ENCODE measurements at regions not wholly inside any gene's neighbourhood (a gene's known extent, or its start where the extent isn't known, plus 50 kb on each side); places are given as distances from the start of the nearest gene placed in this dataset.
"Not testable (repeated sequence)": the region's sequence is repeated elsewhere in the genome, so short reads cannot be mapped to it uniquely, and the experiment has no call there.

- no peak for DNase-seq (ENCODE audit: low read depth, low spot score)
Measured at GRCh38 chr1:182163821-182164223, 102.3 kb upstream of the ZNF648 start.

GRCh38 chr1:182159443-182159842 lies 97.9 kb upstream of the ZNF648 start:
- DNase-seq (ENCODE audit: low read depth, low spot score) = no peak

- DNase-seq (ENCODE audit: low read depth, low spot score) = no peak
Measured at GRCh38 chr1:182157187-182157586, 95.7 kb upstream of the ZNF648 start.

GRCh38 chr1:182154425-182154824 lies 92.9 kb upstream of the ZNF648 start:
- not testable (repeated sequence) for DNase-seq (ENCODE audit: low read depth, low spot score)

GRCh38 chr1:182149411-182149965 lies 88.0 kb upstream of the ZNF648 start:
- DNase-seq (ENCODE audit: low read depth, low spot score) = no peak

GRCh38 chr1:182147951-182148350 lies 86.4 kb upstream of the ZNF648 start:
- no peak for DNase-seq (ENCODE audit: low read depth, low spot score)

GRCh38 chr1:182147136-182147820 lies 85.8 kb upstream of the ZNF648 start:
- no peak for DNase-seq (ENCODE audit: low read depth, low spot score)

- no peak for DNase-seq (ENCODE audit: low read depth, low spot score)
Measured at GRCh38 chr1:182146286-182146685, 84.8 kb upstream of the ZNF648 start.

GRCh38 chr1:182145441-182145840 lies 83.9 kb upstream of the ZNF648 start:
- DNase-seq (ENCODE audit: low read depth, low spot score) = no peak

GRCh38 chr1:182144646-182145030 lies 83.1 kb upstream of the ZNF648 start:
- DNase-seq (ENCODE audit: low read depth, low spot score) = no peak

- no peak for DNase-seq (ENCODE audit: low read depth, low spot score)
Measured at GRCh38 chr1:182143825-182144645, 82.5 kb upstream of the ZNF648 start.

GRCh38 chr1:182143154-182143657 lies 81.7 kb upstream of the ZNF648 start:
- peak; percentile 47 for DNase-seq (ENCODE audit: low read depth, low spot score)

- no peak for DNase-seq (ENCODE audit: low read depth, low spot score)
Measured at GRCh38 chr1:182142621-182143020, 81.1 kb upstream of the ZNF648 start.

GRCh38 chr1:182141040-182141439 lies 79.5 kb upstream of the ZNF648 start:
- DNase-seq (ENCODE audit: low read depth, low spot score) = no peak

- no peak for DNase-seq (ENCODE audit: low read depth, low spot score)
Measured at GRCh38 chr1:182139496-182139895, 78.0 kb upstream of the ZNF648 start.

GRCh38 chr1:182137546-182137945 lies 76.0 kb upstream of the ZNF648 start:
- no peak for DNase-seq (ENCODE audit: low read depth, low spot score)

- DNase-seq (ENCODE audit: low read depth, low spot score) = no peak
Measured at GRCh38 chr1:182135946-182136345, 74.4 kb upstream of the ZNF648 start.

GRCh38 chr1:182134257-182134656 lies 72.7 kb upstream of the ZNF648 start:
- no peak for DNase-seq (ENCODE audit: low read depth, low spot score)

GRCh38 chr1:182133181-182133580 lies 71.7 kb upstream of the ZNF648 start:
- no peak for DNase-seq (ENCODE audit: low read depth, low spot score)

- DNase-seq (ENCODE audit: low read depth, low spot score) = no peak
Measured at GRCh38 chr1:182129398-182129797, 67.9 kb upstream of the ZNF648 start.

- DNase-seq (ENCODE audit: low read depth, low spot score) = no peak
Measured at GRCh38 chr1:182128502-182128901, 67.0 kb upstream of the ZNF648 start.

GRCh38 chr1:182127656-182128055 lies 66.1 kb upstream of the ZNF648 start:
- no peak for DNase-seq (ENCODE audit: low read depth, low spot score)
